ENCODE measurements at regions not wholly inside any gene's neighbourhood (a gene's known extent, or its start where the extent isn't known, plus 50 kb on each side); places are given as distances from the start of the nearest gene placed in this dataset.

DNA sequence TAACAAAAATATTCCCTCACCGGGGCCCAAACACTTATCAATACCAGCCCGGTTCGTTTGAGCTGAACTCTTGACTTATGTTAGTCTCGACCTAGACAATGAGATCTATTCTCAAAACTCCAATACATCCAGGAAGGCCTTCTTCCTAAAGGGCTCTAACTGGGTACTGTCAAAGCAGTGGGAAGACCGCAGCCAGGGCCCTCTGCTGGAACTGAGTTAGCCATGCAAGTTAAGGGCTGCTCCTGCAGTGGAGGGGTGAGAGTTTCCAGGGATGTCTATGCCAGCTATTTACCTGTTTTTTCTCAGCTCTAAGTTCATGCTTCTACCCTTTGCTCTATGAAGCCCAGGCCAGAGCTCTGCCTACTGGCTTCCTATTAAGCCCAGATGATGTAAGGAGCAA lies 348.8 kb downstream of the GXYLT1 start:
- Histone ChIP-seq H3K4me3 (ENCODE audit: low read length) (no peak overlapping the region), H3K27ac (ENCODE audit: low read length) (no peak overlapping the region), H3K36me3 (ENCODE audit: insufficient read depth, low read length) (no peaks in the 10 kb centered on the region), H2AFZ (ENCODE audit: low read depth, low read length) (no peak overlapping the region), H3K9ac (ENCODE audit: low read length) (no peak overlapping the region), H3K9me3 (ENCODE audit: low read length) (no peaks in the 10 kb centered on the region), H3K4me2 (ENCODE audit: low read length) (no peak overlapping the region), H3K79me2 (replicated peaks; ENCODE audit: insufficient read depth, low read length) (no peaks in the 10 kb centered on the region), H3K27me3 (ENCODE audit: insufficient read depth, low read depth, low read length) (no peaks in the 10 kb centered on the region), H4K20me1 (ENCODE audit: insufficient read depth) (no peaks in the 10 kb centered on the region), H3K9me2 (ENCODE audit: insufficient read depth, low read length) (no peaks in the 10 kb centered on the region), H3F3A (ENCODE audit: insufficient read depth, low read length, poor library complexity, severe bottlenecking) (no peaks in the 10 kb centered on the region)
- TF ChIP-seq RAD21 (conservative IDR thresholded peaks at IDR 0.05) (no peak), CTCF (IDR thresholded peaks at IDR 0.05; ENCODE audit: poor library complexity, severe bottlenecking) (no peak), TAF1 (IDR thresholded peaks at IDR 0.05; ENCODE audit: low read depth) (no peak), MXI1 (conservative IDR thresholded peaks at IDR 0.05; ENCODE audit: poor library complexity, severe bottlenecking) (no peak), POLR2AphosphoS5 (IDR thresholded peaks at IDR 0.05) (no peak), EP300 (conservative IDR thresholded peaks at IDR 0.05; ENCODE audit: poor library complexity, severe bottlenecking) (no peak), SMC3 (conservative IDR thresholded peaks at IDR 0.05; ENCODE audit: poor library complexity) (no peak), EZH2 (IDR thresholded peaks at IDR 0.05; ENCODE audit: borderline replicate concordance, insufficient read depth, low read length, poor library complexity, severe bottlenecking) (no peak)
- TF ChIP-seq, protein P1, sequence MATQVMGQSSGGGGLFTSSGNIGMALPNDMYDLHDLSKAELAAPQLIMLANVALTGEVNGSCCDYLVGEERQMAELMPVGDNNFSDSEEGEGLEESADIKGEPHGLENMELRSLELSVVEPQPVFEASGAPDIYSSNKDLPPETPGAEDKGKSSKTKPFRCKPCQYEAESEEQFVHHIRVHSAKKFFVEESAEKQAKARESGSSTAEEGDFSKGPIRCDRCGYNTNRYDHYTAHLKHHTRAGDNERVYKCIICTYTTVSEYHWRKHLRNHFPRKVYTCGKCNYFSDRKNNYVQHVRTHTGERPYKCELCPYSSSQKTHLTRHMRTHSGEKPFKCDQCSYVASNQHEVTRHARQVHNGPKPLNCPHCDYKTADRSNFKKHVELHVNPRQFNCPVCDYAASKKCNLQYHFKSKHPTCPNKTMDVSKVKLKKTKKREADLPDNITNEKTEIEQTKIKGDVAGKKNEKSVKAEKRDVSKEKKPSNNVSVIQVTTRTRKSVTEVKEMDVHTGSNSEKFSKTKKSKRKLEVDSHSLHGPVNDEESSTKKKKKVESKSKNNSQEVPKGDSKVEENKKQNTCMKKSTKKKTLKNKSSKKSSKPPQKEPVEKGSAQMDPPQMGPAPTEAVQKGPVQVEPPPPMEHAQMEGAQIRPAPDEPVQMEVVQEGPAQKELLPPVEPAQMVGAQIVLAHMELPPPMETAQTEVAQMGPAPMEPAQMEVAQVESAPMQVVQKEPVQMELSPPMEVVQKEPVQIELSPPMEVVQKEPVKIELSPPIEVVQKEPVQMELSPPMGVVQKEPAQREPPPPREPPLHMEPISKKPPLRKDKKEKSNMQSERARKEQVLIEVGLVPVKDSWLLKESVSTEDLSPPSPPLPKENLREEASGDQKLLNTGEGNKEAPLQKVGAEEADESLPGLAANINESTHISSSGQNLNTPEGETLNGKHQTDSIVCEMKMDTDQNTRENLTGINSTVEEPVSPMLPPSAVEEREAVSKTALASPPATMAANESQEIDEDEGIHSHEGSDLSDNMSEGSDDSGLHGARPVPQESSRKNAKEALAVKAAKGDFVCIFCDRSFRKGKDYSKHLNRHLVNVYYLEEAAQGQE (IDR thresholded peaks at IDR 0.05; ENCODE audit: borderline replicate concordance): no peak

DNA sequence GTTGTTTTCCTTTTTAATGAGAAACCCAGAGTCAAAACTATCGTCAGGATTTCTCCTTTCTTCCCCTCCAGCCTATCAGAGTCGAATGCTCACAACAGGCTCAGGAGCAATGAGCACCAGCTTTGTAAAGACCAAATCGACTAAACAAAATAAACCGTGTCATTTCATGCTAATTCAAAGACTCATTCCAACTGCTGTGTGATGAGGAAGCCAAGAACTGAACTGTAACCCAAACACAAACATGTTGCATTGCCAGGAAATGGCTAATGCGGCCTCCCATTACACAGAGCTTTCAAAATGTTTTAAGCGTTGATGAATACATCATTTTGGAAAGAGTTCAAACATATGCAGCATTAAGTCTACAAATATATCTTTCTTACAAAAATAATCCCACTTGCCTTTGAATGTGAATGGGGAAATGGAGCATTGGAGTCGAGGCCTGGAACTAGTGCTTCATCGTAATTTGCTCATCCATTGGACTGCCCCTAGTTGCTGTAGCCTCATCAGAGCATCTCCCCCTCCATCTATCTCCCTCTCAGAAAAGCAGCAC lies 349.5 kb downstream of the GXYLT1 start:
- H3K4me2 ChIP-seq (ENCODE audit: low read length): no peak overlapping the region
- no peak overlapping the region for H3K9ac ChIP-seq (ENCODE audit: low read length)
- peak overlapping the region; percentile 27 for H3K27ac ChIP-seq (ENCODE audit: low read length)
- H3K9me3 ChIP-seq (ENCODE audit: low read length): no peaks in the 10 kb centered on the region
- no peaks in the 10 kb centered on the region for H3F3A ChIP-seq (ENCODE audit: insufficient read depth, low read length, poor library complexity, severe bottlenecking)
- no peaks in the 10 kb centered on the region for H3K27me3 ChIP-seq (ENCODE audit: insufficient read depth, low read depth, low read length)
- H3K9me2 ChIP-seq (ENCODE audit: insufficient read depth, low read length): no peaks in the 10 kb centered on the region
- H3K36me3 ChIP-seq (ENCODE audit: insufficient read depth, low read length): no peaks in the 10 kb centered on the region
- no peak overlapping the region for H2AFZ ChIP-seq (ENCODE audit: low read depth, low read length)
- no peaks in the 10 kb centered on the region for H3K79me2 ChIP-seq (replicated peaks; ENCODE audit: insufficient read depth, low read length)
- H3K4me3 ChIP-seq (ENCODE audit: low read length): peak overlapping the region; percentile 36
- H4K20me1 ChIP-seq (ENCODE audit: insufficient read depth): no peaks in the 10 kb centered on the region
- TF ChIP-seq CTCF (IDR thresholded peaks at IDR 0.05; ENCODE audit: poor library complexity, severe bottlenecking) (no peak), POLR2AphosphoS5 (IDR thresholded peaks at IDR 0.05) (no peak), EP300 (conservative IDR thresholded peaks at IDR 0.05; ENCODE audit: poor library complexity, severe bottlenecking) (no peak), MXI1 (conservative IDR thresholded peaks at IDR 0.05; ENCODE audit: poor library complexity, severe bottlenecking) (no peak), SMC3 (conservative IDR thresholded peaks at IDR 0.05; ENCODE audit: poor library complexity) (no peak), TAF1 (IDR thresholded peaks at IDR 0.05; ENCODE audit: low read depth) (no peak), RAD21 (conservative IDR thresholded peaks at IDR 0.05) (no peak), EZH2 (IDR thresholded peaks at IDR 0.05; ENCODE audit: borderline replicate concordance, insufficient read depth, low read length, poor library complexity, severe bottlenecking) (no peak)
- TF ChIP-seq, protein P1 (IDR thresholded peaks at IDR 0.05; ENCODE audit: borderline replicate concordance): no peak

Data from neural cell (in vitro differentiated cells).